GM19193 (cell line): ENCODE measurements at regions not wholly inside any gene's neighbourhood (a gene's known extent, or its start where the extent isn't known, plus 50 kb on each side); places are given as distances from the start of the nearest gene placed in this dataset.
A peak's percentile ranks its signal among the peaks of the same experiment; 100 is the strongest.

Source experiments
- POLR2A ChIP-seq: IDR thresholded peaks from 4 replicates; pipeline ENCODE4 v1.6.1; 2011; ENCODE audit not compliant: insufficient read depth, insufficient read length; ENCODE audit errors: extremely low read depth

GRCh38 chr9:89684218-89684617 lies 79.4 kb downstream of the GADD45G start:
- no peak for TF ChIP-seq POLR2A

GRCh38 chr9:89684912-89685636 lies 80.3 kb downstream of the GADD45G start:
- TF ChIP-seq POLR2A = no peak

GRCh38 chr9:89685698-89686097 lies 80.9 kb downstream of the GADD45G start:
- no peak for TF ChIP-seq POLR2A

DNA sequence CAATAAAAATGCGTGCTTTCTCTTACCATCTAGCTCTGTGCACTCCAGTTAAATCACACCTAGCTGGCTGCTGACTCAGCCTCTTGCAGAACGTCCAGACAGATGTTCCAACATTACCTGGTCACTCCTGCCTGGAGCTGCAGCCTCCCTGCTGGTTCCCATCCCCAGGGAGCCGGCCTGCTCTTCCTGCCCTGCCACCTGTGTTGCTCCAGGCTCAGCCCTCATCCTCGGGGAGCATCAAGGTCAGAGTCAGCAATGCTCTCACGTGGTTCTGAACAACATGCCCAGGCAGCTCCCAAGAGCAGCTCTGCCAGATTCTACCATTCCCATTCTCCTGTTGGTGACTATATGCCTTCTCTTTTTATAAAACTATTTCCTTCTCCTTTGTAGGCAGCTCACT lies 81.3 kb downstream of the GADD45G start:
- TF ChIP-seq POLR2A = no peak

DNA sequence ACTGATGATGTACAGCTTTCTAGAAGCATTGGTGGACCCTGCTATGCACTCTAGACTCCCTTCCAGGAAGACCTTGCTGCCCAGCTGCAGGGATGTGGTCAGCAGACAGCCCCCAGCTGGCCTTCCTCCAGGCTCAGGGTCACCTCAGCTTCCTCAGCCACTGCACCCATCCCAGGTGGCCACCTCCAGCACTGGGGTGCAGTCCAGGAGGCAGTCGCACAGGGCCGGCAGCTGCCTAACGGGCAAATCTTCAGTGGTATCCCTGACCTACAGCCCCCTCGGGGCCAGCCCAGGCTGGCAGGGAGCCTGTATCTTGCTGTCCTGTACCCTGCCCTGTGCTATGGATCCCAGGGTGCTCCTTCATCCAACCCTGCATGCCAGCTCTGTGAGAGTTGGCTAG lies 81.8 kb downstream of the GADD45G start:
- TF ChIP-seq POLR2A = no peak

GRCh38 chr9:89687188-89687587 lies 82.4 kb downstream of the GADD45G start:
- no peak for TF ChIP-seq POLR2A

- TF ChIP-seq POLR2A = no peak
These were observed 83.0 kb downstream of the GADD45G start for GRCh38 chr9:89687848-89688247.

DNA sequence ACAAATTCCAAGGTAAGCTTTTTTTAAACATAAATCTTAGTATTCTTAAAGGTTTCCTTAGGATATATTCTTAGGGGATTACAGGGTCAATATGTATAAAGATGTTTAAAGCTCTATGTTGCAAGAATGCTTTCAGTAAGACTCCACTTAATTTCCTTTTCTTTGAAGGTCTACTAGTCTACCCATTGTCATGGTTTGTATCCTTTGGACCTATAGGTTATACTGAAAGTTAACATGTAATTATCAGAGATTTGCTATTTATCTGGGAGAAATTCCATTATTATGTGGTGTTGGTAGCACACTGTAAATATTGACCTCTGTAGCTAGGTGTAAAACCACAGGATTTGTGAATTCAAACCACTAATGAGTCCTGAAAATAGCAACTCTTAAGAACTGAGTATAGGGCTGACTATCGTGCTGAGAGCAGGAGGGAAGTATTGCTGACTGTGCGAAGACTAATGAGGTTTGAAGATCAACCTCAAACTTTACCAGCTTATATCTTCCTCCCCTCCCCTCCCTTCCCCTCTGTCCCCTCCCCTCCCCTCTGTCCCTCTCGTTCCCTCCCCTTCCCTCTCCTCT lies 85.6 kb downstream of the GADD45G start:
- TF ChIP-seq POLR2A = no peak

GRCh38 chr9:89695441-89695891 lies 90.7 kb downstream of the GADD45G start:
- no peak for TF ChIP-seq POLR2A

DNA sequence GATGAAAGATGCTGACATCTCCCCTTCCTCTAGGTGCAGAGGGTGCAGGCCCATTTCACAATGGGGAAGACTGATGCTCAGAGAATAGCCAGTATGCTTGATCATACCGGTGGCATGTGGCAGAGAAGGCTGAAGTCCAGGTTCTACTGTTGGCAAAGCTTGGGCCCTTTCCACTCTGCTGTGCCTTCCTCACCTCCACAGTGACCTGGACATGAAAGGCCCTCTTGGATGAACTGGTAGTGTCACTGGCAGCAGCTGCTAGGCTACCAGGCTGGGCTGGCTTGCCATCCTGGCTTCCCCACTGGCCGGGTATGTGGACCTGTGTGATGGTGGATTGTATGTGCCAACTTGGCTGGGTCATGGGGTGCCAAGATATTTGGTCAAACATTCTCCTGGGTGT lies 92.0 kb downstream of the GADD45G start:
- TF ChIP-seq POLR2A = no peak

GRCh38 chr9:89697553-89697952 lies 92.7 kb downstream of the GADD45G start:
- no peak for TF ChIP-seq POLR2A

DNA sequence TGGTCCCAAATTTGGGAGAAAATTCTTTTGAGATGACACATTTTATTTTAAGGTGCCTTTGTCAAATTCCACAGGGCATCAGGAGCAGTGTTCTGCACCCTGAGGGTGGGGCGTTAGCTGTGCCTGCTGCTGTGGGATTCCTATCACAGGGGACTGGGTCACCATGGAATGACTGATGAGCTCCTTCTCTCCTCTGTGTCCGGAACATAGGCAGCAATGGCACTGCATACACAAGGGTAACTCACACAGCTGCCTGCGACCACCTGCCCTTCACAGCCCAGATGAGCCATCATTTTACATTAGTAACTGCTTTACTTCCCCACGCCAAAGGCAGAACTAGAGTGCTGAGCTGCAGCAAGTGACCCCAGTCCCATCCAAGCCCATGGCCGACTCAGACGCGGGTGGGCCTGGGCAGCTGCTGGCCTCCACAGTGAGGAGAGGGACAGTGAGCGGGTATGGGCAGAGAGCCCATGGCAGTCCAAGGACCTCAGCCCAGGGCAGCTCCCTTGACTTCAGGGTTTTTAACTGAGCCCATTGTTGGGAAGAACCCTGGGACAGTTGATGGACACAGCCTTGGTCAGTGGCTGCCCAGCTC lies 93.7 kb downstream of the GADD45G start:
- TF ChIP-seq POLR2A = no peak

DNA sequence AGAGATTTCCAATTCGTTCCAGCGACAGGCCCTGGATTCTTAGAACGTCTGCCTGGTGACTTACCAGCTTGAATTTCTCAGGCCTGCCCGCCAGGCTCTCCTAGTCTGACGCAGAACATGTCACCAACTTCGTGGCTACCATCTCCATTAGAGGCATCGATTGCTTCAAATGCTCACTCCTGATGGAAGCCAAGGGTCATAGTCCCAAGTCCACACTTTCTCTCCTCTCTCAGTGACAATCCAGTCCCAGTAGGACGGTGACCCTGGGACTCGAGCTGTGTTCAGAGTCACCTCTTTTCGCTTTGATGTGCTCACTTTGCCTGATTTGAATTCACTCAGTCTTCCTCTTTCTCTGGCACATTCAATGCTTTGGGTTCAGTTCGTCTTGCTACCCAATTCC lies 94.8 kb downstream of the GADD45G start:
- no peak for TF ChIP-seq POLR2A

GRCh38 chr9:89701221-89701798 lies 96.5 kb downstream of the GADD45G start:
- peak; percentile 54 for TF ChIP-seq POLR2A

DNA sequence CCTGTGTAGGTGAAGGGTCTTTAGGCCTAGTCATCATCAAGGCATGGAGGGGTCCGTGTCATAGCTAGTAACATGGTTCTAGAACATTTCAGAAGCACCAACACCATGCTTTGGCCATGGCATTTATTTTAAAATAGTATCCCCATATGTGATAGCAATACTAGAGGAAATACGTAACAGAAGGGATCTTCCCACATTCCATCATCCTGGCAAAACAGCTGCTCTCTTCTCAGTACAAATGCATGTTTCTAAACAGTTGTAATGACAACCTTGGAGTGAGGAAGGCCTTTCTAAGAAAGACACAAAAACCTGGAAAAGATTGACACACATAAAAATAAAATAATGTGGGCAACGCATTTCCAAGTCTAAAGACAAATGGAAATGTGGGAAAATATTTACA lies 97.6 kb downstream of the GADD45G start:
- TF ChIP-seq POLR2A = no peak

DNA sequence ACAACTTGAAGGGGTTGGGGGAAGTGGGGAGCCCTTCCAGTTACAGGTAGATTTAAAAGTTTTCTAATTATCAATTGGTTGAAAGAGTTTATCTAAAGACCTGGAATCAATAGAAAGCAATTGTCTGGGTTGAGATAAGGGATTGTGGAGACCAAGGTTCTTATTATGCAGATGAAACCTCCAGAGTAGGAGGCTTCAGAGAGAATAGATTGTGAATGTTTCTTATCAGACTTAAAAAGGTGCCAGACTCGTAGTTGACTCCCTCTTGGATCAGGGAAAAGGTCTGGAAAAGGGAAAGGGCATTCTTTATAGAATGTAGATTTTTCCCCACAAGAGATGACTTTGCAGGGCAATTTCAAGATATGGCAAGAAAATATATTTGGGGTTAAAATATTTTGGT lies 100.8 kb downstream of the GADD45G start:
- TF ChIP-seq POLR2A = no peak
